ENCODE measurements at regions not wholly inside any gene's neighbourhood (a gene's known extent, or its start where the extent isn't known, plus 50 kb on each side); places are given as distances from the start of the nearest gene placed in this dataset.

- Histone ChIP-seq H3K4me3 (IDR thresholded peaks at IDR 0.05; ENCODE audit: insufficient read depth, low read depth, low read length) (no peak overlapping the region), H2AFZ (ENCODE audit: low read depth) (no peak overlapping the region), H3K27me3 (ENCODE audit: insufficient read depth, low read depth) (no peaks in the 10 kb centered on the region), H3K27ac (no peak overlapping the region), H4K20me1 (ENCODE audit: insufficient read depth) (no peaks in the 10 kb centered on the region), H3K36me3 (ENCODE audit: insufficient read depth) (no peaks in the 10 kb centered on the region), H3K79me2 (ENCODE audit: insufficient read depth, low read depth) (no peaks in the 10 kb centered on the region), H3K4me2 (no peak overlapping the region), H3K9ac (no peak overlapping the region), H3K4me1 (ENCODE audit: low read depth, poor library complexity, severe bottlenecking) (no peaks in the 10 kb centered on the region)
- TF ChIP-seq CTCF (conservative IDR thresholded peaks at IDR 0.05; ENCODE audit: low read depth, low read length) = no peak
Observed at GRCh38 chr14:28896337-28896736, 129.8 kb downstream of the FOXG1 start.

GRCh38 chr14:28901631-28902030, 135.0 kb downstream of the FOXG1 start:
- no peaks in the 10 kb centered on the region for H4K20me1 ChIP-seq (ENCODE audit: insufficient read depth)
- no peaks in the 10 kb centered on the region for H3K4me1 ChIP-seq (ENCODE audit: low read depth, poor library complexity, severe bottlenecking)
- no peaks in the 10 kb centered on the region for H3K36me3 ChIP-seq (ENCODE audit: insufficient read depth)
- H3K27me3 ChIP-seq (ENCODE audit: insufficient read depth, low read depth) = no peaks in the 10 kb centered on the region
- H2AFZ ChIP-seq (ENCODE audit: low read depth) = no peak overlapping the region
- TF ChIP-seq CTCF (conservative IDR thresholded peaks at IDR 0.05; ENCODE audit: low read depth, low read length) = no peak
- H3K27ac ChIP-seq = no peak overlapping the region
- H3K4me3 ChIP-seq (IDR thresholded peaks at IDR 0.05; ENCODE audit: insufficient read depth, low read depth, low read length) = no peak overlapping the region
- H3K4me2 ChIP-seq = no peak overlapping the region
- H3K79me2 ChIP-seq (ENCODE audit: insufficient read depth, low read depth) = no peaks in the 10 kb centered on the region
- H3K9ac ChIP-seq = no peak overlapping the region

GRCh38 chr14:28902930-28903329, 136.3 kb downstream of the FOXG1 start:
- no peak overlapping the region for H3K9ac ChIP-seq
- no peak overlapping the region for H3K4me3 ChIP-seq (IDR thresholded peaks at IDR 0.05; ENCODE audit: insufficient read depth, low read depth, low read length)
- no peaks in the 10 kb centered on the region for H3K27me3 ChIP-seq (ENCODE audit: insufficient read depth, low read depth)
- no peak overlapping the region for H2AFZ ChIP-seq (ENCODE audit: low read depth)
- no peaks in the 10 kb centered on the region for H3K4me1 ChIP-seq (ENCODE audit: low read depth, poor library complexity, severe bottlenecking)
- H3K27ac ChIP-seq = no peak overlapping the region
- H3K4me2 ChIP-seq = no peak overlapping the region
- no peaks in the 10 kb centered on the region for H3K36me3 ChIP-seq (ENCODE audit: insufficient read depth)
- no peaks in the 10 kb centered on the region for H3K79me2 ChIP-seq (ENCODE audit: insufficient read depth, low read depth)
- no peaks in the 10 kb centered on the region for H4K20me1 ChIP-seq (ENCODE audit: insufficient read depth)
- TF ChIP-seq CTCF (conservative IDR thresholded peaks at IDR 0.05; ENCODE audit: low read depth, low read length) = no peak

GRCh38 chr14:28911521-28911920, 144.9 kb downstream of the FOXG1 start:
- no peaks in the 10 kb centered on the region for H3K36me3 ChIP-seq (ENCODE audit: insufficient read depth)
- H3K27me3 ChIP-seq (ENCODE audit: insufficient read depth, low read depth) = no peaks in the 10 kb centered on the region
- no peak overlapping the region for H3K9ac ChIP-seq
- no peak overlapping the region for H3K4me2 ChIP-seq
- no peak overlapping the region for H3K4me3 ChIP-seq (IDR thresholded peaks at IDR 0.05; ENCODE audit: insufficient read depth, low read depth, low read length)
- no peaks in the 10 kb centered on the region for H3K79me2 ChIP-seq (ENCODE audit: insufficient read depth, low read depth)
- no peak overlapping the region for H3K27ac ChIP-seq
- no peaks in the 10 kb centered on the region for H3K4me1 ChIP-seq (ENCODE audit: low read depth, poor library complexity, severe bottlenecking)
- H4K20me1 ChIP-seq (ENCODE audit: insufficient read depth) = no peaks in the 10 kb centered on the region
- H2AFZ ChIP-seq (ENCODE audit: low read depth) = no peak overlapping the region
- TF ChIP-seq CTCF (conservative IDR thresholded peaks at IDR 0.05; ENCODE audit: low read depth, low read length) = no peak

GRCh38 chr14:28913056-28913455, 146.5 kb downstream of the FOXG1 start:
- Histone ChIP-seq H3K4me2 (no peak overlapping the region), H2AFZ (ENCODE audit: low read depth) (no peak overlapping the region), H3K27ac (no peak overlapping the region), H4K20me1 (ENCODE audit: insufficient read depth) (no peaks in the 10 kb centered on the region), H3K4me1 (ENCODE audit: low read depth, poor library complexity, severe bottlenecking) (no peaks in the 10 kb centered on the region), H3K27me3 (ENCODE audit: insufficient read depth, low read depth) (no peaks in the 10 kb centered on the region), H3K9ac (no peak overlapping the region), H3K79me2 (ENCODE audit: insufficient read depth, low read depth) (no peaks in the 10 kb centered on the region), H3K4me3 (IDR thresholded peaks at IDR 0.05; ENCODE audit: insufficient read depth, low read depth, low read length) (no peak overlapping the region), H3K36me3 (ENCODE audit: insufficient read depth) (no peaks in the 10 kb centered on the region)
- no peak for TF ChIP-seq CTCF (conservative IDR thresholded peaks at IDR 0.05; ENCODE audit: low read depth, low read length)

Measured in KMS-11 (cell line).